ENCODE measurements at regions not wholly inside any gene's neighbourhood (a gene's known extent, or its start where the extent isn't known, plus 50 kb on each side); places are given as distances from the start of the nearest gene placed in this dataset.
"Not testable (repeated sequence)": the region's sequence is repeated elsewhere in the genome, so short reads cannot be mapped to it uniquely, and the experiment has no call there.

GRCh38 chr18:78429127-78430108 is 550.2 kb upstream of the SALL3 start:
- DNase-seq: no peak

- no peak for DNase-seq
Measured at GRCh38 chr18:78430131-78430758, 549.4 kb upstream of the SALL3 start.

GRCh38 chr18:78431606-78432005 is 548.0 kb upstream of the SALL3 start:
- no peak for DNase-seq

- no peak for DNase-seq
Measured at GRCh38 chr18:78433562-78433961, 546.1 kb upstream of the SALL3 start.

GRCh38 chr18:78436110-78436509 is 543.5 kb upstream of the SALL3 start:
- no peak for DNase-seq

GRCh38 chr18:78438235-78438634 is 541.4 kb upstream of the SALL3 start:
- DNase-seq: not testable (repeated sequence)

- no peak for DNase-seq
Measured at GRCh38 chr18:78445880-78446279, 533.7 kb upstream of the SALL3 start.

GRCh38 chr18:78447211-78447610 is 532.4 kb upstream of the SALL3 start:
- DNase-seq: no peak

- DNase-seq: no peak
Measured at GRCh38 chr18:78448106-78448505, 531.5 kb upstream of the SALL3 start.

- no peak for DNase-seq
Measured at GRCh38 chr18:78448591-78448990, 531.0 kb upstream of the SALL3 start.

GRCh38 chr18:78454221-78454620 is 525.4 kb upstream of the SALL3 start:
- no peak for DNase-seq

GRCh38 chr18:78455386-78455785 is 524.2 kb upstream of the SALL3 start:
- no peak for DNase-seq

GRCh38 chr18:78457011-78457410 is 522.6 kb upstream of the SALL3 start:
- no peak for DNase-seq

GRCh38 chr18:78457731-78458130 is 521.9 kb upstream of the SALL3 start:
- DNase-seq: no peak

- DNase-seq: no peak
Measured at GRCh38 chr18:78458356-78458755, 521.3 kb upstream of the SALL3 start.

GRCh38 chr18:78459668-78460067 is 520.0 kb upstream of the SALL3 start:
- DNase-seq: no peak

- no peak for DNase-seq
Measured at GRCh38 chr18:78460558-78460957, 519.1 kb upstream of the SALL3 start.

GRCh38 chr18:78473563-78473962 is 506.1 kb upstream of the SALL3 start:
- DNase-seq: no peak

GRCh38 chr18:78477840-78478239 is 501.8 kb upstream of the SALL3 start:
- no peak for DNase-seq

- DNase-seq: no peak
Measured at GRCh38 chr18:78479443-78479842, 500.2 kb upstream of the SALL3 start.

- no peak for DNase-seq
Measured at GRCh38 chr18:78480262-78481054, 499.2 kb upstream of the SALL3 start.

- DNase-seq: no peak
Measured at GRCh38 chr18:78482378-78482777, 497.2 kb upstream of the SALL3 start.

GRCh38 chr18:78487649-78488048 is 492.0 kb upstream of the SALL3 start:
- DNase-seq: no peak
